Adrenal gland (tissue), 9 donors: ENCODE measurements at regions not wholly inside any gene's neighbourhood (a gene's known extent, or its start where the extent isn't known, plus 50 kb on each side); places are given as distances from the start of the nearest gene placed in this dataset.

Experiments used
- DNase-seq, 7 donors: peaks; one replicate each; pipeline ENCODE4 v3.0.0-alpha.2; 2019 to 2020
- H3K27ac ChIP-seq, 5 donors: fragments of 200-600 bp; sonication (generic) in 4 of 5; 1 replicate in 3 of 5; 2 replicates in 2 of 5; pipeline versions ENCODE4 v1.5.1 to v1.8.0; 2016 to 2020; ENCODE audit warnings: mild to moderate bottlenecking in 1 of 5
- H3K27me3 ChIP-seq: fragments of 200-600 bp; 2 replicates; pipeline ENCODE4 v1.8.0; 2021
- H3K36me3 ChIP-seq, 2 donors: fragments of 200-600 bp; replicated peaks in 1 of 2; 1 replicate in 1 of 2; 2 replicates in 1 of 2; pipeline versions ENCODE4 v1.5.1 to v1.8.0; 2018 to 2022
- H3K4me1 ChIP-seq, 2 donors: fragments of 200-600 bp; replicated peaks in 1 of 2; 1 replicate in 1 of 2; 2 replicates in 1 of 2; pipeline versions ENCODE4 v1.5.1 to v1.8.0; 2018 to 2021
- H3K4me3 ChIP-seq, 4 donors: fragments of 200-600 bp; sonication (generic) in 3 of 4; one replicate each; pipeline ENCODE4 v1.5.1; 2016 to 2018
- H3K9me3 ChIP-seq, 3 donors: fragments of 200-600 bp; sonication (generic) in 1 of 3; replicated peaks in 1 of 3; 1 replicate in 2 of 3; 2 replicates in 1 of 3; pipeline versions ENCODE4 v1.5.1 to v1.8.0; 2016 to 2021
- CTCF ChIP-seq, 6 experiments: fragments of 450-650 bp in 4 of 6; fragments of 200-600 bp in 2 of 6; sonication (generic) in 1 of 6; IDR thresholded peaks; 1 replicate in 5 of 6; 2 replicates in 1 of 6; pipeline versions ENCODE4 v1.5.1 to v1.8.0; 2016 to 2021; ENCODE audit warnings: antibody characterized with exemption in 6 of 6, mild to moderate bottlenecking in 2 of 6, moderate library complexity in 1 of 6
- POLR2A ChIP-seq, 2 donors: fragments of 450-650 bp; IDR thresholded peaks; one replicate each; pipeline ENCODE4 v1.6.1; 2017; ENCODE audit warnings: antibody characterized with exemption in 2 of 2, mild to moderate bottlenecking in 2 of 2, moderate library complexity in 1 of 2
- WGBS, 4 donors: extraction: QIAGEN DNeasy Blood & Tissue Kit in 2 of 4; methylation state at CpG; one replicate each; pipeline versions ENCODE4 v1.1.5 to v1.1.7; 2013 to 2017; 5-methylcytosine and 5-hydroxymethylcytosine counted together
- intact Hi-C, 2 donors: fragments of 100-400 bp; cut with DNase I; formaldehyde crosslinking; loops; one replicate each; pipeline versions ENCODE4 v1.14.1 to v1.15.0; 2022 to 2023
- donor health status: healthy with polysubstance abuse.
- donor health status: Bipolar disorder and iron deficiency.
- donor health status: DM: yes; HTN: yes; CAD: no.
- donor health status: DM: no; HTN: no; CAD: no.
- donor health status: DM: no; HTN: no; CAD: no.

DNA sequence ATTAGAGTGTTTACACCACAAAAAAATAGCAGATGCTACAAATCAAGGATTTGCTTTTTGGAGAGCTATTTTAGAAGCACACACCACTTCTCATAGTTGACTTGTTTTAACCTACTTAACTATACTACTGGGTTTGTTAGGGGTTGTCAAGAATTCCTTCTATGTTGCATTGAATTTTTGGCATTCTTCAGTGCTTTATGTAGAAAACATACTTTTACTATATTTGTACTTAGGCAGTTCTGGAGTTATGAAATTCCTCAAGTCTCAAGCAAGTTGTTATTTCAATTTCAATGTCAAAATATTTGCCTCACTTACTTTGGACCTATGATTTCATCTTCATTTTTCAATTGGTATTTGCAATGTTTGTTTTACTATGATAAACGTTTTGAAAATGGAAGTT is 449.6 kb downstream of the GLUD2 start:
- 2 to 22% (median 10%) methylated on average over 1 of the region's 1 CpG for WGBS, 4 donors
- Histone ChIP-seq H3K36me3 (no peaks in the 10 kb centered on the region), H3K27ac (no peak overlapping the region), H3K4me3 (no peak overlapping the region), H3K4me1 (no peaks in the 10 kb centered on the region), H3K9me3 (no peaks in the 10 kb centered on the region), H3K27me3 (no peaks in the 10 kb centered on the region)
- no peak for TF ChIP-seq CTCF (IDR thresholded peaks at IDR 0.05)
- TF ChIP-seq POLR2A (IDR thresholded peaks at IDR 0.05), result no peak
- DNase-seq, result no peak
- intact Hi-C loops, result no loop called here

DNA sequence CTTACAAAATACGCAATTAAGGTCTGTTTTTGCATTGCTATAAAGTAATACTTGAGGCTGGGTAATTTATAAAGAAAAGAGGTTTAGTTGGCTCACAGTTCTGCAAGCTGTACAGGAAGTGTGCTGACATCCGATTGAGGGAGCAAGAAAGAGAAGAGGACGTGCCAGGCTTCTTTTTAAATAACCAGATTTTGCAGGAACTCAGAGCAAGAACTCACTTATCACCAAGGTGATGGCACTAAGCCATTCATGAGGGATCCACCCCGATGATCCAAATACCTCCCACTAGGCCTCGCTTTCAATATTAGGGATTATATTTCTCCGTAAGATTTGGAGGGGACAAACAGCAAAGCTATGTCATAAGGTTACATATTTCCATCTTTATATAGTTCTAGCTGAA is 456.7 kb downstream of the GLUD2 start:
- Histone ChIP-seq H3K36me3 (no peaks in the 10 kb centered on the region), H3K27me3 (no peaks in the 10 kb centered on the region), H3K4me1 (no peaks in the 10 kb centered on the region), H3K9me3 (no peaks in the 10 kb centered on the region), H3K27ac (no peak overlapping the region), H3K4me3 (no peak overlapping the region)
- WGBS, 4 donors, result 59 to 64% (median 63%) methylated on average over 6 of the region's 6 CpGs
- no peak for TF ChIP-seq CTCF (IDR thresholded peaks at IDR 0.05)
- no peak for TF ChIP-seq POLR2A (IDR thresholded peaks at IDR 0.05)
- DNase-seq, result no peak
- intact Hi-C loops, result no loop called here

GRCh38 chrX:121546317-121546716 is 498.9 kb downstream of the GLUD2 start:
- TF ChIP-seq POLR2A (IDR thresholded peaks at IDR 0.05) (no peak), CTCF (IDR thresholded peaks at IDR 0.05) (no peak)
- 70 to 90% (median 85%) methylated on average over 1 of the region's 1 CpG for WGBS, 4 donors
- H3K4me3 ChIP-seq, result no peak overlapping the region
- peaks cover 0 to 6% (median 0%) of the 10 kb centered on the region in 3 donors for H3K9me3 ChIP-seq
- no peaks in the 10 kb centered on the region for H3K4me1 ChIP-seq
- H3K27me3 ChIP-seq, result no peaks in the 10 kb centered on the region
- no peaks in the 10 kb centered on the region for H3K36me3 ChIP-seq
- no peak overlapping the region for H3K27ac ChIP-seq
- intact Hi-C loops, result no loop called here
- no peak for DNase-seq

DNA sequence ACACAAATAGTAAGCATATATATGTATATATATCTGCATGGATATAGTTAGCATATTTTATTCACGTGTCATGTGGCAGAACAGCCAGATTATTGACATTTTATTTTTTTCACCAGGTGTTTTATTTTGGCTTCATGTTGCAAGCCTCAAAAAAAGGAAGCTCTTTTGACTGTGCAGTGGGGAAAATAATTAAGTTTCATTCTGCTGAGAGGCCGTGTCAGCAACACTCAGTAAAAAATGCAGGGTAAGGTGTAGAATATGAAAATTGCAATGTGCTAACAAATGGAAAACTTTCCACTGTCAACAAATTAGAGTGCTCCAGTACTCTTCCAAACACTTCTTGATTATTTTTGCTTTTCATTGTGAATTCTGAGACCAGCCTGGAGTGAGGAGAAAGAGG is 511.5 kb downstream of the GLUD2 start:
- no peaks in the 10 kb centered on the region for H3K36me3 ChIP-seq
- H3K4me1 ChIP-seq, result no peaks in the 10 kb centered on the region
- no peak overlapping the region for H3K4me3 ChIP-seq
- H3K27me3 ChIP-seq, result no peaks in the 10 kb centered on the region
- no peak overlapping the region for H3K27ac ChIP-seq
- H3K9me3 ChIP-seq, result no peaks in the 10 kb centered on the region
- DNase-seq, result no peak
- 49 to 78% (median 66%) methylated on average over 2 of the region's 2 CpGs for WGBS, 4 donors
- TF ChIP-seq CTCF (IDR thresholded peaks at IDR 0.05), result no peak
- no peak for TF ChIP-seq POLR2A (IDR thresholded peaks at IDR 0.05)
- intact Hi-C loops, result no loop called here
